K562 (cell line): ENCODE measurements at regions not wholly inside any gene's neighbourhood (a gene's known extent, or its start where the extent isn't known, plus 50 kb on each side); places are given as distances from the start of the nearest gene placed in this dataset.

Source experiments
- BRD9 ChIP-seq: fragments of 450-650 bp; IDR thresholded peaks from 2 replicates; pipeline ENCODE4 v1.6.1; 2018; ENCODE audit warnings: low read depth; ENCODE audit not compliant: partially characterized antibody
- MCM7 ChIP-seq, 2 experiments: fragments of 450-650 bp; IDR thresholded peaks; 2 replicates each; pipeline ENCODE4 v1.6.1; 2016 to 2018
- NFATC3 ChIP-seq: fragments of 450-650 bp; IDR thresholded peaks from 2 replicates; pipeline ENCODE4 v1.6.1; 2017; ENCODE audit warnings: mild to moderate bottlenecking
- SFPQ ChIP-seq: fragments of 200-400 bp; formaldehyde crosslinking; IDR thresholded peaks from 2 replicates; pipeline ENCODE4 v1.6.1; 2017; ENCODE audit warnings: mild to moderate bottlenecking, low read depth, low read length, moderate library complexity
- USF1 ChIP-seq: sonication (generic); formaldehyde crosslinking; IDR thresholded peaks from 2 replicates; pipeline ENCODE4 v1.9.0; 2022; ENCODE audit warnings: mild to moderate bottlenecking, missing genetic modification reagents
- ZBTB8A ChIP-seq: fragments of 450-650 bp; IDR thresholded peaks from 2 replicates; pipeline ENCODE4 v1.6.1; 2018; ENCODE audit warnings: mild to moderate bottlenecking, moderate library complexity; ENCODE audit not compliant: partially characterized antibody
- ZNF224 ChIP-seq: sonication (generic); formaldehyde crosslinking; IDR thresholded peaks from 2 replicates; pipeline ENCODE4 v1.8.0; 2022; ENCODE audit warnings: mild to moderate bottlenecking, missing genetic modification reagents
- ZNF609 ChIP-seq: sonication (generic); formaldehyde crosslinking; IDR thresholded peaks from 2 replicates; pipeline ENCODE4 v1.8.1; 2023; ENCODE audit warnings: missing genetic modification reagents, mild to moderate bottlenecking, borderline replicate concordance

GRCh38 chr4:66893807-66894206, 651.5 kb downstream of the CENPC start (continued):
- TF ChIP-seq ZNF609 (CRISPR knock-in tag) = no peak
- no peak for TF ChIP-seq MCM7 (IDR thresholded peaks at IDR 0.05)
- no peak for TF ChIP-seq BRD9
- TF ChIP-seq SFPQ = no peak
- no peak for TF ChIP-seq NFATC3
- TF ChIP-seq ZNF224 (CRISPR knock-in tag) = no peak
- no peak for TF ChIP-seq ZBTB8A
- no peak for TF ChIP-seq USF1
- TF ChIP-seq, all 486 proteins: peak for 0
